SIG-M5 treated with dmso at 0.1 percent for 504 hours (cell line): ENCODE measurements at regions not wholly inside any gene's neighbourhood (a gene's known extent, or its start where the extent isn't known, plus 50 kb on each side); places are given as distances from the start of the nearest gene placed in this dataset.
"Not testable (repeated sequence)": the region's sequence is repeated elsewhere in the genome, so short reads cannot be mapped to it uniquely, and the experiment has no call there.

ENCODE experiments used
- DNase-seq: peaks from one replicate; lab custom pipeline; 2025; ENCODE audit not compliant: unreplicated experiment; lab: John Stamatoyannopoulos, UW

GRCh38 chr3:34046154-34046553 is 247.7 kb downstream of the PDCD6IP start:
- no peak for DNase-seq

GRCh38 chr3:34053626-34054025 is 255.2 kb downstream of the PDCD6IP start:
- no peak for DNase-seq

GRCh38 chr3:34056181-34056910 is 257.9 kb downstream of the PDCD6IP start:
- DNase-seq: no peak

GRCh38 chr3:34056951-34057390 is 258.5 kb downstream of the PDCD6IP start:
- DNase-seq: peak; percentile 9

DNA sequence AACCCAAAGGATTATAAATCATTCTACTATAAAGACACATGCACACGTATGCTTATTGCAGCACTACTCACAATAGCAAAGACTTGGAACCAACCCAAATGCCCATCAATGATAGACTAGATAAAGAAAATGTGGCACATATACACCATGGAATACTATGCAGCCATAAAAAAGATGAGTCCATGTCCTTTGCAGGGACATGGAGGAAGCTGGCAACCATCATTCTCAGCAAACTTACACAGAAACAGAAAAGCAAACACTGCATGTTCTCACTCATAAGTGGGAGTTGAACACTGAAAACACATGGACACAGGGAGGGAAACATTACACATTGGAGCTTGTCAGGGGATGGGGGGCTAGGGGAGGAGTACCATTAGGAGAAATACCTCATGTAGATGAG is 262.6 kb downstream of the PDCD6IP start:
- not testable (repeated sequence) for DNase-seq

- no peak for DNase-seq
Observed at GRCh38 chr3:34065901-34066300, 267.5 kb downstream of the PDCD6IP start.

- no peak for DNase-seq
Observed at GRCh38 chr3:34066328-34066727, 267.9 kb downstream of the PDCD6IP start.

DNA sequence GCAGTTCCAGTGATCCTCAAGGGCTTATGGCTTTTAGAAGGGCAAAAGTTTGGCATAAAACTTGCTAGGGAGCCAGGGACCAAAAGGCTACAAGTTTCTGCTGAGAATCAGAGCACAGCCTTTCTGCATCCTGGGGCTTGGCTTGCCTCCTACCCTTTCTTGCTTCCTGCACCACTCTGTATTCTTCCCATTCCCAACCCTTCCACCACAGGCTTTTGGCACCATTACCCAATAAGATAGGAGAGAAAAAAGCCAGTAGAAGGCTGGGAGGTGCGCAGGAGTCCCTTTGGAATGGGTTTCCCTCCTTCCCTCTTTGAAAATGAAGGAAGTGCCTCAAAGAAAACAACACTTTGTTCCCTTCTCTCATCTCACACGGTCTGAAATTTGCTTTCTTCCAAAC is 268.6 kb downstream of the PDCD6IP start:
- DNase-seq: no peak

GRCh38 chr3:34067536-34068051 is 269.2 kb downstream of the PDCD6IP start:
- DNase-seq: no peak

DNA sequence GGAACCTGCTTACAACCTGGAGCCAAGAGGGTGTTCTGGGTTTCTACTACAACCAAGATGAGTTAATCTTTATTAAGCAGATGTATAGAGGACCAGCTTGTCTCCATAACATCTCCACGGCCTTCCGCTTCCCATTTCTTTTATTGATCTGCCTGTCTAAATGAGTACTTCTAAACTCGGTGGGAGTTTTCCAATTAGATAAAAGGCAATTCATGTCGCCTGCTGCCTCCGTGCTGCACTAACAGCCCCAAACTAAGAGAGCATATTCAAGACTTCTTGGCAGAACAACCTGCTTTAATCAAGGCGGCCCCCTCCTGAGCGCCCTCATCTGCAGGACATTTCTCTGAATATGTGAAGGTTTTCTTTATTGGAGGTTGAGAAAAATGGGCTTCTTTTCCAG is 270.1 kb downstream of the PDCD6IP start:
- DNase-seq: no peak

- DNase-seq: no peak
Observed at GRCh38 chr3:34070831-34071585, 272.6 kb downstream of the PDCD6IP start.

- DNase-seq: no peak
Observed at GRCh38 chr3:34072297-34072696, 273.9 kb downstream of the PDCD6IP start.

DNA sequence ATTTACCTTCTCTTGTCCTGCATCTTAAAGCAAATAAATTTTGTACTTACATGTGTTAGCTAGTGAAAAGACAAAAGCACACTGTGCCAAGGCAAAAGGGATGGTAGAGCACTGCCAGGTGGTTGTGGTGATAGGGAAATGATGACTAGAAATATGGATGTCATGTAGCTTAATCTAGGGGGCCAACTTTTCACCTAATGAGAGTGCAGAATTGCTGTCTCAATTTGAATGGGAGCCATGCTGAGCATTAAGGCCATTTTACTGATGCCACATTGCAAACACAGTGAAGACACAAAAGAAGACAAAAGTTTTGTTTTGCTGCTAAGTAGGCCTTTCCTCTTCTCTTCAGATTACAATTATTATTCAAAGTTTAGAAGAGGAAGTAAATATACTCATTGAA is 274.7 kb downstream of the PDCD6IP start:
- DNase-seq: no peak

- DNase-seq: no peak
Observed at GRCh38 chr3:34073961-34074360, 275.5 kb downstream of the PDCD6IP start.

DNA sequence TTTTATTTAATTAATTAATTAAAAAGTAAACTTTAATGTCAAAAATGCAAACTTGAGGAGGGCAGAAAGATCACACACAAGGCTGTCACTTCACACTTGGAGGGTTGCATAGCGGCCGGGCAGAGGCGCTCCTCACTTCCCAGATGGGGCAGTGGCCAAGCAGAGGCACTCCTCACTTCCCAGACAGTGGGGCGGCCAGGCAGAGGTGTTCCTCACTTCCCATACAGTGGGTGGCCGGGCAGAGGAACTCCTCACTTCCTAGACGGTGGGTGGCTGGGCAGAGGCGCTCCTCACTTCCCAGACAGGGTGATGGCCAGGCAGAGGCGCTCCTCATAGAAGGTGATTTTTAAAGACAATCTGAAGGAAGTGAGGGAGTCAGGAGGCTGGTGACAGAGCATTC is 277.5 kb downstream of the PDCD6IP start:
- DNase-seq: no peak

DNA sequence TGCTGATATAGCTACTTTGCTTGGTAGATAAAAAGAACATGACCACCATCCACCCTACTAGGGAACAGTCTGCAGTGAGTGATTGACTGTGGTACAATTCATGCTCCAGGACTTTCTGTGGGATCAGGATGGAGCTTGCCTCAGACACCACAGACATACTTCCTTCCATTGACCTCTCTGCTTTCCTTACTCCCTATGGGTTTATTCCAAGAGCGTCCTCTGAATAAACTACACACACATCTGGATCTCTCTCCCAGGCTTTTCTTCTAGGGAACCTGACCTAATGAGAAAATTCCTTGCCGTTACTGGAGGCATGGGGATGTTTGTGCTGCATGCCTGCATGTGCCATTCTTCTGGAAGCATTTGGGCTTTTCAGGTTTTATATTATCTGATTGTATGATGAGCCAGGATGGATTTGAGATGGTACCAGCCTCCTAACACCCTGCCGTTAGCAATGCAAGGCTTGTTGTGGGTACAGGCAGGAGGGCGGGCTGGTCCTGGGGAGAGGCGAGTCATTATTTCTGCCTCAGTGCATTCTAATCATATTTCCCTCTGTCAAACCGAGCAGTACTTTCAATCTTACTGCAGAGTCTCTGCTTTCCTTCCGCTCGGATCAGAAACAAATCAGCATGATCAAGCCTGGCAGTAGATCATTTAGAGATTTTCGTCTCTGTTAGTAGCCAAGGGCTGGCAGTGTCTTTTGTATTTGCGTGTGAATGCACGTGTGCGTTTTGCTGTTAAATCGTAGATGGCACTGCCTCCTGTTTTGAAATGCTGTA is 279.2 kb downstream of the PDCD6IP start:
- DNase-seq: no peak

- no peak for DNase-seq
Observed at GRCh38 chr3:34078418-34078817, 280.0 kb downstream of the PDCD6IP start.

DNA sequence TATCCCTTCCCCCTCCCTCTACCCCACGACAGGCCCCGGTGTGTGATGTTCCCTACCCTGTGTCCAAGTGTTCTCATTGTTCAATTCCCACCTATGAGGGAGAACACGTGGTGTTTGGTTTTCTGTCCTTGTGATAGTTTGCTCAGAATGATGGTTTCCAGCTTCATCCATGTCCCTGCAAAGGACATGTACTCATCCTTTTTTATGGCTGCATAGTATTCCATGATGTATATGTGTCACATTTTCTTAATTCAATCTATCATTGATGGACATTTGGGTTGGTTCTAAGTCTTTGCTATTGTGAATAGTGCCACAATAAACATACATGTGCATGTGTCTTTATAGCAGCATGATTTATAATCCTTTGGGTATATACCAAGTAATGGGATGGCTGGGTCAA is 281.4 kb downstream of the PDCD6IP start:
- not testable (repeated sequence) for DNase-seq

DNA sequence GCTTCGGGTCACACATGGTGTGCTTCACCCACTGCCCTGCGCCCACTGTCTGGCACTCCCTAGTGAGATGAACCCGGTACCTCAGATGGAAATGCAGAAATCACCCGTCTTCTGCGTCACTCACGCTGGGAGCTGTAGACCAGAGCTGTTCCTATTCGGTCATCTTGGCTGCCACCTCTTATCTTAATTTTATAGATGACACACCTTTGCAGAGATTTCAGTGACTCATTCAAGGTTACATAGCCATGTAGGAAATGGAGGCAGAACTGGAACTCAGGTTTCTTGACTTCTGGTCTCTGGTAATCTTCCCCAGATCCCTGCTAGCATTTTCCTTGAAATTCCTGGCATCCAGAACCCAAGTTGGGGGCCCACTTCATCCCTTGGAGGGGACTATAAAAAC is 291.9 kb downstream of the PDCD6IP start:
- not testable (repeated sequence) for DNase-seq

- DNase-seq: no peak
Observed at GRCh38 chr3:34090876-34091275, 292.4 kb downstream of the PDCD6IP start.

DNA sequence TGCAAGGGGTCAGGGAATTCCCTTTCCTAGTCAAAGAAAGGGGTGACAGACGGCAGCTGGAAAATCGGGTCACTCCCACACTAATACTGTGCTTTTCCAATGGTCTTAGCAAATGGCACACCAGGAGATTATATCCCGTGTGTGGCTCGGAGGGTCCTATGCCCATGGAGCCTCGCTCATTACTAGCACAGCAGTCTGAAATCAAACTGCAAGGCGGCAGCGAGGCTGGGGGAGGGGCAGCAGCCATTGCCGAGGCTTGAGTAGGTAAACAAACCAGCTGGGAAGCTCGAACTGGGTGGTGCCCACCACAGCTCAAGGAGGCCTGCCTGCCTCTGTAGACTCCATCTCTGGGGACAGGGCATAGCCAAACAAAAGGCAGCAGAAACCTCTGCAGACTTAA is 295.9 kb downstream of the PDCD6IP start:
- not testable (repeated sequence) for DNase-seq
